HG03064 (cell line): ENCODE measurements at regions not wholly inside any gene's neighbourhood (a gene's known extent, or its start where the extent isn't known, plus 50 kb on each side); places are given as distances from the start of the nearest gene placed in this dataset.
A peak's percentile ranks its signal among the peaks of the same experiment; 100 is the strongest.

Experiments used
- ATAC-seq: cut with Tn5 transposase; IDR thresholded peaks from one replicate; pipeline ENCODE4 v1.9.1; 2021; ENCODE audit warnings: low read depth; ENCODE audit not compliant: unreplicated experiment

GRCh38 chr2:51258301-51258700 is 226.4 kb upstream of the NRXN1 start:
- ATAC-seq, result no peak

- no peak for ATAC-seq
These were observed 224.8 kb upstream of the NRXN1 start for GRCh38 chr2:51256736-51257135.

DNA sequence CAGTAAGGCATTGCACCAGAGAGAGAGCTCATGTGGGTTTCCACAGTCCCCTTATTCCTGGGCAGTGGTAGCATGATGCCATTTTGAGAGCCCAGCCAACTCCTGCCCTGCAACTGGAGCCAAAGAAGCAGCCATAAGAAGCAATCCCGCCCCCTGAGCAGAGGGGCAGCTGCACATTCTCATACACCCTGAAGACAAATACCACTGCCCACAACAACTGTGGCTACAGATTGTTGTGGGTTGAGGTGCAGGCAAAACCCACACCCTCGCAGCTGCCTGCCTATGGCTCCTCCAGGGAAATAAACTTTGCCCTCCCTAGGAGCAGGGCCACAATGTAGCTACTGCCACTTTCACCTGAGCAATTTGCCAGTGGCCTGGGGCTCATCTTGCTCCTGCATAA is 219.4 kb upstream of the NRXN1 start:
- ATAC-seq, result no peak

- no peak for ATAC-seq
These were observed 215.4 kb upstream of the NRXN1 start for GRCh38 chr2:51247252-51247805.

GRCh38 chr2:51243892-51244535 is 212.1 kb upstream of the NRXN1 start:
- ATAC-seq, result no peak

- ATAC-seq, result no peak
These were observed 205.8 kb upstream of the NRXN1 start for GRCh38 chr2:51237626-51238271.

DNA sequence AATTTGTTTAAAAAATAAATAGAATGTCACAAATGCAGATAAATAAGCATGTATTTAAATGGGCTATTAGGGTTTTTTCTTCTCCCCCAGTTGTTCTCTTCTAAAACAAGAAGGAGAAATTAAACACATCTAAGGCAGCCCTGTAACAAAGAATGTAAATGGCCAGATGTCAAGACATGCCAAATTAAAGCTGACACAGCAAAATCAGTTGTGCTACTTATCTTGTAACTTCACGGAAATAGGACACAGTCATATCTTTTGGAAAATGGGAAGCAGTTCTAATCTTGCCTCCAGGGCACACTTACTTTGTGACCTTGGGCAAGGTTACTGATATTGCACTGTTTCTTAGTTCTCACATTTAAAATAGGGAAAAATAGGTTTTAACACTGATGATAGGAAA is 200.1 kb upstream of the NRXN1 start:
- ATAC-seq, result no peak

GRCh38 chr2:51231071-51231470 is 199.1 kb upstream of the NRXN1 start:
- no peak for ATAC-seq

- no peak for ATAC-seq
These were observed 193.4 kb upstream of the NRXN1 start for GRCh38 chr2:51225377-51225776.

GRCh38 chr2:51224790-51225189 is 192.9 kb upstream of the NRXN1 start:
- ATAC-seq, result no peak

GRCh38 chr2:51222106-51222505 is 190.2 kb upstream of the NRXN1 start:
- no peak for ATAC-seq

- ATAC-seq, result no peak
These were observed 188.7 kb upstream of the NRXN1 start for GRCh38 chr2:51220606-51221005.

- no peak for ATAC-seq
These were observed 188.1 kb upstream of the NRXN1 start for GRCh38 chr2:51220080-51220479.

GRCh38 chr2:51219468-51219867 is 187.5 kb upstream of the NRXN1 start:
- no peak for ATAC-seq

- no peak for ATAC-seq
These were observed 186.1 kb upstream of the NRXN1 start for GRCh38 chr2:51218047-51218446.

- no peak for ATAC-seq
These were observed 181.9 kb upstream of the NRXN1 start for GRCh38 chr2:51213826-51214225.

DNA sequence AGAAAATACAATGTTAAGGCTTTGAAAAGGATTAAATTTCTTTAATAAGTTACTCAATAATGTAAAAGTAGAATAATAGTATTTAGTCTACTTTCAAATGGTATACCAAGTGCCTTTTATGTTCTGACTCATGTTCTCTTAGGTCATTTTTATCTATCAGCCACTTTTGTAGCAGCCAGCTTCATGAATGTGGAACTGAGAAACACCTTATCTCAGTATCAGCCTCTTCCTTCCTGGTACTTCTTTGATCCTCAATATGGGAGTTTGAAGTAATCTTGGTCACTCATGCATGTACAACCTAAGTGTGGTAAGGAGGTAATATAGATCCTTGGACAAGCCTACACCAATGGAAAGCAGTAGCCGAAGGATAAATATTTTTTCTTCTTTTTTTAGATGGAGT is 180.4 kb upstream of the NRXN1 start:
- ATAC-seq, result peak; percentile 73

- no peak for ATAC-seq
These were observed 176.6 kb upstream of the NRXN1 start for GRCh38 chr2:51208521-51208920.

GRCh38 chr2:51201295-51201694 is 169.4 kb upstream of the NRXN1 start:
- no peak for ATAC-seq

DNA sequence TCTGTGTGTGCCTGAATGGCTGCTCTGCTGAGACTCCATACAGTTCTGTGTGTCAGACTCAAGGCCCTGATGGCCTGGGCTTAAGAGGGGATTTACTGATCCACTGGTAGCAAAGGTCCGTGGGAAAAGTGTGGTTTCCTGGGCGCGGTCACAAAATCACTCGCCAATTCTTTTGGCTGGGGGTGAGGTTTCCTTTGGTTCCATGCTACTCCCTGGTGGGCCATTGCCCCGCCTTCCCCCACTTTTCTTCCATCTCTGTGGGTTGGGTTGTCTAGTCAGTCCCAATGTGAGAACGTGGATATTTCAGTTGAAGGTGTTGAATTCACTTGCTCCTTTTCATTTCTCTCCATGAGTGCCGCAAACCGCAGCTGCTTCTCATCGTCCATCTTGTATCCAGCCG is 162.7 kb upstream of the NRXN1 start:
- ATAC-seq, result no peak

GRCh38 chr2:51170273-51170672 is 138.3 kb upstream of the NRXN1 start:
- no peak for ATAC-seq

DNA sequence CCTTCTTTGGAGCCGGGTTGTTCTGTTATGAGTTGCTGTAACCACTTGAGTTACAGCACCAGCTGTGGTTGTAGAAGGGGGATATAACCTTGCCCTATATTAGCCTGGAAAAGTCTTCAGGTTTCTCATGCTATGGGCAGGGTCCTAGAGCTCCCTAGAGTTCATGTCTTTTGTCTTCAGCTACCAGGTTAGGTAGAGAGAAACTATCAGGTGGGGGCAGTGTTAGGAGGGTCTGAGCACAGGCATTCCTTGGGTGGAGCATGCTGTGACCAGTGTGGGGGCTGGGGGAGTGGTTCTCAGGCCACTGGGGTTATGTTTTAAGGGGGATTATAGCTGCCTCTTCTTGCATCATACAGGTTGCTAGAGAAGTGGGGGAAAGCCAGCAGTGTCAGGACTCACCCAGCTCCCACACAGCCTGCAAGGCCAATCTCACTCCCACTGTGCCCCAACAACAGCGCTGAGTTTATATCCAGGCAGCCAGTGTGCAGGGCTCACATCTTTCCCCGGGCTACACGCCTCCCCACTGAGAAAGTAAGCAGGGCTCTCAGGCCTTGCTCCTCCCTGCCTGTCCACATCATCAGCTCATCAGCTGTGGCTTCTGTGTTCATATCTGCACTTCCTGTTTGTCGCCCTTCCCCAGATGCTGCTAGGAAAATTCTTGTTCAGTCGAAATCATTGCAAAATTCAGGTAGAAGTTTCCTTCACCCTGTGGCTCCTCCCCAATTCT is 133.8 kb upstream of the NRXN1 start:
- no peak for ATAC-seq
